ENCODE measurements at regions not wholly inside any gene's neighbourhood (a gene's known extent, or its start where the extent isn't known, plus 50 kb on each side); places are given as distances from the start of the nearest gene placed in this dataset.

GRCh38 chr1:175845985-175846384 lies 102.6 kb upstream of the TNR start:
- Histone ChIP-seq H3K27me3 (no peaks in the 10 kb centered on the region), H3K36me3 (no peaks in the 10 kb centered on the region), H3K9me3 (no peaks in the 10 kb centered on the region), H3K4me1 (peaks cover 0 to 2% (median 0%) of the 10 kb centered on the region in 4 donors), H3K4me3 (no peak overlapping the region), H3K27ac (no peak overlapping the region)
- intact Hi-C loops (cut with DNase I; ENCODE audit: low total_unique reads) = no loop called here
- TF ChIP-seq EP300 (IDR thresholded peaks at IDR 0.05; ENCODE audit: low read depth) (no peak), POLR2AphosphoS5 (IDR thresholded peaks at IDR 0.05) (no peak), POLR2A (IDR thresholded peaks at IDR 0.05) (no peak), CTCF (IDR thresholded peaks at IDR 0.05) (no peak)
- in situ Hi-C loops (cut with MboI; ENCODE audit: low pct_ligation_motif_present in 1 of 4, low pct_unique_long_range_greater_than_20kb in 1 of 4, low sequenced_read_pairs in 3 of 4) = no loop called here
- DNase-seq = no peak
- 67 to 70% methylated on average over 1 of the region's 1 CpG for WGBS, 2 donors (ENCODE audit: low coverage in 1 of 2)

DNA sequence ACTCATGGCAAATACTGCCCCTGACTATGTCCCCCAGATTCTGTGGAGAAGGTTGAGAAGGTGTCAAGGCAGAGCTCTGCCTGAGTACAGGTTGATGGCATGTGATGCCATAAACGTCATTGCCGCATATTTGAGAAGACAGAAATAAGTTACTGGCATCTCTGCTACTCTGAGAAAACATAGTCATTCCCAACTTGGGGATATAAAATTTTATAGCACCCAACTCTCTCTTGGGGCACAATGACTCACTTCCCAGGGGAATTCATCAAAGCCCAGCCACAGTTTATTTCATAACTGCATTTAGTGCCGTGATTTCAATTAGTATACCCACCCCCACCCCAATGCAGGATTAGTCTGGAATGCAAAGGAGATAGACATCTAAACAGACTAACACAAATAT lies 101.9 kb upstream of the TNR start:
- Histone ChIP-seq H3K36me3 (no peaks in the 10 kb centered on the region), H3K4me3 (no peak overlapping the region), H3K9me3 (no peaks in the 10 kb centered on the region), H3K4me1 (peaks cover 0 to 9% (median 0%) of the 10 kb centered on the region in 4 donors), H3K27me3 (no peaks in the 10 kb centered on the region), H3K27ac (no peak overlapping the region)
- no peak for TF ChIP-seq CTCF (IDR thresholded peaks at IDR 0.05)
- no peak for TF ChIP-seq POLR2A (IDR thresholded peaks at IDR 0.05)
- no peak for TF ChIP-seq EP300 (IDR thresholded peaks at IDR 0.05; ENCODE audit: low read depth)
- TF ChIP-seq POLR2AphosphoS5 (IDR thresholded peaks at IDR 0.05) = no peak
- in situ Hi-C loops (cut with MboI; ENCODE audit: low pct_ligation_motif_present in 1 of 4, low pct_unique_long_range_greater_than_20kb in 1 of 4, low sequenced_read_pairs in 3 of 4) = no loop called here
- 44% methylated on average over 3 of the region's 3 CpGs for WGBS, 2 donors (ENCODE audit: low coverage in 1 of 2)
- no peak for DNase-seq
- intact Hi-C loops (cut with DNase I; ENCODE audit: low total_unique reads) = no loop called here

DNA sequence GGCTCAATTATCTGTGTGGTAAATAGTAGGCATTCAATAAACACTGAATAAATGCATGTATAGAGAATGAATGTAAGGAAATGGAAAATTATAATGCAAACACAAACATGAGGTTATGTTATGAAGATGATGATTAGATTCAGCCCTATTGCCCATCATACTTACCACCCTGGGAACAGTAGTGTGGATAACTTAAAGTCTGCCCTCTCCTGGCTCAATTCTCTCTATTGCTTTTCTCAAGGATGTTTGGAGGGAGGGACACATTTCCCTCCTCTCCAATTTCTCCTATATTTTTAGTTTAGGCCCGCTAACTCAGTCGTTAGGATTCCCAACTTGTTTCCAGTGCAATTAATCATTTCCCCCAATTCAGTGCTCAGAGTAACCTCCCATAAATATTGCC lies 101.5 kb upstream of the TNR start:
- intact Hi-C loops (cut with DNase I; ENCODE audit: low total_unique reads) = no loop called here
- 0 to 38% methylated on average over 2 of the region's 2 CpGs for WGBS, 2 donors (ENCODE audit: low coverage in 1 of 2)

DNA sequence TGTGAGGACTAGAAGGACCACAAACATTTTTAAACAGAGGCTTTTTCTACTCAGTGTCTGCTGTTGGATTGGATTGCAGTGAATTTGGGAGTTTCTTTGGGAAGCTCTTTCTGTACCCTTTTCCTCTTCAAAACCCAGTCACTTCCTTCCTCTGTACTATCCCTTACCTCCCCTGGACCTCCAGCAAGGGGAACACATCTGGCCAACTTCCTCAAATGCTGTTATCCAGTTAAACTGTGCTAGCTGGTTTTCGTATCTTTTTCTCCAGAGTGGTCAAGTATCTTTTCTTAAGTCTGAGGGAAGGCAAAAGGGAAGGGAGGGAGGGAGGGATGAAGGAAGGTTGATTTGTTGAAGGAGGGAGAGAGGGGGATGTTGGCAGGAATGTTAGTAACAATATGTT lies 99.2 kb upstream of the TNR start:
- Histone ChIP-seq H3K36me3 (no peaks in the 10 kb centered on the region), H3K9me3 (no peaks in the 10 kb centered on the region), H3K4me1 (peaks cover 0 to 20% (median 0%) of the 10 kb centered on the region in 4 donors), H3K27ac (no peak overlapping the region), H3K27me3 (no peaks in the 10 kb centered on the region), H3K4me3 (no peak overlapping the region)
- in situ Hi-C loops (cut with MboI; ENCODE audit: low pct_ligation_motif_present in 1 of 4, low pct_unique_long_range_greater_than_20kb in 1 of 4, low sequenced_read_pairs in 3 of 4) (no loop called here), intact Hi-C loops (cut with DNase I; ENCODE audit: low total_unique reads) (no loop called here)
- DNase-seq = no peak
- no peak for TF ChIP-seq CTCF (IDR thresholded peaks at IDR 0.05)
- WGBS, 2 donors (ENCODE audit: low coverage in 1 of 2) = 50% methylated on average over 1 of the region's 1 CpG; no CpG with 5 or more reads in 1 of the 2 donors

More for the DNA sequence above, 101.5 kb upstream of the TNR start:
- Histone ChIP-seq H3K4me1 (peaks cover 0 to 13% (median 0%) of the 10 kb centered on the region in 4 donors), H3K36me3 (no peaks in the 10 kb centered on the region), H3K27ac (no peak overlapping the region), H3K27me3 (no peaks in the 10 kb centered on the region), H3K9me3 (no peaks in the 10 kb centered on the region), H3K4me3 (no peak overlapping the region)
- TF ChIP-seq POLR2A (IDR thresholded peaks at IDR 0.05) (no peak), CTCF (IDR thresholded peaks at IDR 0.05) (no peak), POLR2AphosphoS5 (IDR thresholded peaks at IDR 0.05) (no peak), EP300 (IDR thresholded peaks at IDR 0.05; ENCODE audit: low read depth) (no peak)
- in situ Hi-C loops (cut with MboI; ENCODE audit: low pct_ligation_motif_present in 1 of 4, low pct_unique_long_range_greater_than_20kb in 1 of 4, low sequenced_read_pairs in 3 of 4) = no loop called here
- no peak for DNase-seq
